ENCODE measurements at regions not wholly inside any gene's neighbourhood (a gene's known extent, or its start where the extent isn't known, plus 50 kb on each side); places are given as distances from the start of the nearest gene placed in this dataset.

DNA sequence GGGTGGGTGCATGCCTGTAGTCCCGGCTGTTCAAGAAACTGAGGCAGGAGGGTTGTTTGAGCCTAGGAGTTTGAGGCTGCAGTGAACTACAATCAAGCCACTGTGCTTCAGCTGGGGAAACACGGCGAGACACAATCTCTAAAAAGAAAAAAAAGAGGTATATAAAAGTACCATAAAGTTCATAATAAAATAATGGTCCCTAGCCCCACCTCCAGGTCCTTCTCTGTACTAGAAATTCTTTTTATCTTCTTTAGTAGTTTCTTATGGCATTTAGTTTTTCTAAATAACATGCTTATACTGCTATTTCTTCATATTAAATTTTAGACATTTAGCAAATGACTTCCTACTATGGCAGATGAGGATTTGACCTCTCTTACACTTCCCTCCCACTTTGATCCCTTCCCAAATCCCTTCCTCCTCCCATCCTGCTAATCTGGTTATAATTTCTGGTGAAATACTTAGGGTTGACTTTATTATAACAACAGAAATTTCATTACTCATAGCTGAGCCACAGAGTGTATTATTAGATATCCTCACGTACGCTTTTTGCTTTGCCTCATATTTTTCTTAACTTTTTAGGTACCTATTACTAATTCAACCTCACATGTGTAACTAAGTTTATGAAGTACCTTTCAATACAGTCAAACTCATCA lies 94.7 kb downstream of the SLC41A2 start:
- Histone ChIP-seq H3K27ac (no peak overlapping the region), H3K4me1 (no peaks in the 10 kb centered on the region), H3K9ac (no peak overlapping the region), H2AFZ (no peak overlapping the region), H3K4me3 (ENCODE audit: low read depth, low read length) (no peak overlapping the region), H3K79me2 (no peaks in the 10 kb centered on the region), H3K4me2 (ENCODE audit: low read length) (no peak overlapping the region), H3K9me3 (ENCODE audit: control insufficient read depth, low read length) (no peaks in the 10 kb centered on the region), H3K36me3 (ENCODE audit: control insufficient read depth, insufficient read depth, low read length) (no peaks in the 10 kb centered on the region), H3K27me3 (ENCODE audit: control insufficient read depth, insufficient read depth, low read length) (no peaks in the 10 kb centered on the region)
- TF ChIP-seq, protein P1, sequence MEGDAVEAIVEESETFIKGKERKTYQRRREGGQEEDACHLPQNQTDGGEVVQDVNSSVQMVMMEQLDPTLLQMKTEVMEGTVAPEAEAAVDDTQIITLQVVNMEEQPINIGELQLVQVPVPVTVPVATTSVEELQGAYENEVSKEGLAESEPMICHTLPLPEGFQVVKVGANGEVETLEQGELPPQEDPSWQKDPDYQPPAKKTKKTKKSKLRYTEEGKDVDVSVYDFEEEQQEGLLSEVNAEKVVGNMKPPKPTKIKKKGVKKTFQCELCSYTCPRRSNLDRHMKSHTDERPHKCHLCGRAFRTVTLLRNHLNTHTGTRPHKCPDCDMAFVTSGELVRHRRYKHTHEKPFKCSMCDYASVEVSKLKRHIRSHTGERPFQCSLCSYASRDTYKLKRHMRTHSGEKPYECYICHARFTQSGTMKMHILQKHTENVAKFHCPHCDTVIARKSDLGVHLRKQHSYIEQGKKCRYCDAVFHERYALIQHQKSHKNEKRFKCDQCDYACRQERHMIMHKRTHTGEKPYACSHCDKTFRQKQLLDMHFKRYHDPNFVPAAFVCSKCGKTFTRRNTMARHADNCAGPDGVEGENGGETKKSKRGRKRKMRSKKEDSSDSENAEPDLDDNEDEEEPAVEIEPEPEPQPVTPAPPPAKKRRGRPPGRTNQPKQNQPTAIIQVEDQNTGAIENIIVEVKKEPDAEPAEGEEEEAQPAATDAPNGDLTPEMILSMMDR (IDR thresholded peaks at IDR 0.05) = no peak

DNA sequence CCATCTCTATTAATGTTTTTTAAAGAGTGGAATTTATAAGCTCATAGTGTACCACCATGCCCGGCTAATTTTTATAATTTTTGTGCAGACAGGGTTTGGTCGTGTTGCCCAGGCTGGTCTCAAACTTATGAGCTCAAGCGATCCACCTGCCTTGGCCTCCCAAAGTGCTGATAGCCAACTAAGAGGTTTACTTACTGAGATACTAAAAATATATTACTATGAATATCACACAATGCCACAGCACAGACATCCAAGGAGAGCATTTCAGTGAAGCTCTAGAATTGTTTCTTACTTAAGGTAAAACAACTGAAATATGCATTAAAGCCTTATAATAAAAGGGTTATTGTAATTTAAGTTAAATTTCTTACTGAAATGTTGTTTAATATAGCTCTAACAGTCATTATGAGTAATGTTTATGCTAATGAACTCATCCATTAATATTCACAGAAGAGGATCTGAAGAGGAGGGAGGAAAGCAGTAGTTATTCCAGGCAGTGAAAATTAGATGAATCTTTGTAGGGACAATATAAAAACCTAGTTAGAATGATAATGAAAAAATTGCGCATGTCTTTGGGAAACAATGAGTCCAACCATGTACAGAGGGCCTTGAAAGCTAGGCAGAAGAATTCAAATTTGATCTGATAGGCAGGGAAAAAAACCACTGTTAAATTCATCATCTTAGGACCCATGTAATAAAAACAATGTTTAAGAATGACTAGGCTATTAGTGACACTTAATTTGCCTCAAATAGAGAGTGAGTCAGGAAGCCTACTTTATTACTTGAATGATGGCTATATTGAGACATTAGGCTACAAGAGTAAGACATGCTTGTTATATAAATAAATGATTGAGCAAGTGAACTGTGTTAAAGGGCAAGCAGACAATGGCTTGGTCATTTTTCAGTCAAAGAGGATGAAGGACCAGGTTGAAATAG lies 99.2 kb downstream of the SLC41A2 start:
- H3K4me2 ChIP-seq (ENCODE audit: low read length) = no peak overlapping the region

DNA sequence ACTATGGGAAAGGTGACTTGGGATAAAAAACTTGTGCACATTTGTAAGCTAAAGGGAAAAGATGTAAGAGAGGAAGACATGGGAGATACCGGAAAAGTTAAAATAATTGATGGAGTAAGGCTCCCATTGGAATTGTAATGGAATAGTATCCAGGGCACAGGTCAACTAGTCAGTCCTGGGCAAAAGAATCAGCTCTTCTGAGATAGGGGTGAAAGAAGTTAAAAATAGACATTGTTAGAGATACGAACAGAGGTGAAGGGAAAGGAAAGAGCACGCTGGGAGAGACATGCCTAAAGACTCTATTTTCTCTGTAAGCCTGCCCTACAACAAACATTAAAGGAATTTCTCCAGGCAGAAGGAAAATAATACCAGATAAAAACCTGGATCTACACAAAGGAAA lies 101.6 kb downstream of the SLC41A2 start:
- no peak overlapping the region for H3K9ac ChIP-seq
- no peaks in the 10 kb centered on the region for H3K36me3 ChIP-seq (ENCODE audit: control insufficient read depth, insufficient read depth, low read length)
- H2AFZ ChIP-seq = no peak overlapping the region
- TF ChIP-seq, protein P1 (IDR thresholded peaks at IDR 0.05) = no peak
- H3K9me3 ChIP-seq (ENCODE audit: control insufficient read depth, low read length) = no peaks in the 10 kb centered on the region
- no peaks in the 10 kb centered on the region for H3K27me3 ChIP-seq (ENCODE audit: control insufficient read depth, insufficient read depth, low read length)
- no peak overlapping the region for H3K4me2 ChIP-seq (ENCODE audit: low read length)
- no peak overlapping the region for H3K27ac ChIP-seq
- no peaks in the 10 kb centered on the region for H3K79me2 ChIP-seq
- H3K4me1 ChIP-seq = no peaks in the 10 kb centered on the region
- no peak overlapping the region for H3K4me3 ChIP-seq (ENCODE audit: low read depth, low read length)

More for the DNA sequence above, 99.2 kb downstream of the SLC41A2 start:
- H3K36me3 ChIP-seq (ENCODE audit: control insufficient read depth, insufficient read depth, low read length) = no peaks in the 10 kb centered on the region
- TF ChIP-seq, protein P1 (IDR thresholded peaks at IDR 0.05) = no peak
- no peak overlapping the region for H2AFZ ChIP-seq
- no peaks in the 10 kb centered on the region for H3K9me3 ChIP-seq (ENCODE audit: control insufficient read depth, low read length)
- no peak overlapping the region for H3K9ac ChIP-seq
- no peaks in the 10 kb centered on the region for H3K27me3 ChIP-seq (ENCODE audit: control insufficient read depth, insufficient read depth, low read length)
- no peak overlapping the region for H3K4me3 ChIP-seq (ENCODE audit: low read depth, low read length)
- no peaks in the 10 kb centered on the region for H3K79me2 ChIP-seq
- H3K27ac ChIP-seq = no peak overlapping the region
- no peaks in the 10 kb centered on the region for H3K4me1 ChIP-seq

DNA sequence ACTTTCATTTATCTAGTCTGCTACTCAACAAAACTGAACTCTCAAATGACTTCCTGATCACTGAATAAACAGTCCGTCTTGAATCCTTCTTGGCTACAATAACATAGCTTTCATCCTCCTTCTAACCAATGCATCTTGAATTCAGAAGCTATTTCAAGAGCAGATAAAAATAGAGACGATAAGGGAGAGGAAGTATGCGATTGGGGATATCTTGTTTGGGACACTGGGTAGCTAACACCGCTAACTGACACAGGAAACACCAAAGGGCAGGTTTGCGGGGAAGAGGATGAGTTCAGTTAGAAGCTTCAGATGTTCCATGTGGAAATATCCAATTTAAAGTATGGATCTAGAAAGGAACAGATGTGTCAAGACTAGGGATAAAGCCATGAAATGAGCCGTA lies 102.5 kb downstream of the SLC41A2 start:
- H3K27ac ChIP-seq = no peak overlapping the region

More for the DNA sequence above, 102.5 kb downstream of the SLC41A2 start:
- Histone ChIP-seq H3K9me3 (ENCODE audit: control insufficient read depth, low read length) (no peaks in the 10 kb centered on the region), H3K36me3 (ENCODE audit: control insufficient read depth, insufficient read depth, low read length) (no peaks in the 10 kb centered on the region), H3K4me2 (ENCODE audit: low read length) (no peak overlapping the region), H3K4me3 (ENCODE audit: low read depth, low read length) (no peak overlapping the region), H2AFZ (no peak overlapping the region), H3K27me3 (ENCODE audit: control insufficient read depth, insufficient read depth, low read length) (no peaks in the 10 kb centered on the region), H3K4me1 (no peaks in the 10 kb centered on the region), H3K9ac (no peak overlapping the region), H3K79me2 (no peaks in the 10 kb centered on the region)
- TF ChIP-seq, protein P1 (IDR thresholded peaks at IDR 0.05) = no peak

All from parathyroid adenoma (tissue), 2 donors.